T-helper 1 cell (primary cell): ENCODE measurements at regions not wholly inside any gene's neighbourhood (a gene's known extent, or its start where the extent isn't known, plus 50 kb on each side); places are given as distances from the start of the nearest gene placed in this dataset.

ENCODE experiments used
- DNase-seq, 5 donors: peaks; one replicate each; pipeline ENCODE4 v3.0.0-alpha.2; 2012 to 2020

DNA sequence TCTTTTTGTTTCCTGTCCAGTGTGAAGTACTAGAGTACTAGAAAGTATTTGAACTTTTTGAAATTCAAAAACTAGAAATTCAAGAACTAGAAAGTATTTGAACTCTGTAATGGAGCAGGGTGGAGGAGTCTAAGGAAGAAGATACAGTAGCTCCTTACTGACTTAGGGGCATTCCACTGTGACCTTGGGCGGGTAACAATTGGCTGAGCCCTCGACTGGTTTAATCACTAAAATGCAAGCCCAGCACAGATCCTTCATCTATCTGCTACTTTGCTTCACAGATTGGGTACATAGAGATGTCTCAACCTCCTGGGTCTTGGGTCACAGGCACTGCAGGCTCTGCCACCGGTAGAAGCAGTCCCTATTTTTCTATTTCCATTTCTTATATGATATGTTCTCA lies 462.1 kb upstream of the AGTR1 start:
- no peak for DNase-seq

DNA sequence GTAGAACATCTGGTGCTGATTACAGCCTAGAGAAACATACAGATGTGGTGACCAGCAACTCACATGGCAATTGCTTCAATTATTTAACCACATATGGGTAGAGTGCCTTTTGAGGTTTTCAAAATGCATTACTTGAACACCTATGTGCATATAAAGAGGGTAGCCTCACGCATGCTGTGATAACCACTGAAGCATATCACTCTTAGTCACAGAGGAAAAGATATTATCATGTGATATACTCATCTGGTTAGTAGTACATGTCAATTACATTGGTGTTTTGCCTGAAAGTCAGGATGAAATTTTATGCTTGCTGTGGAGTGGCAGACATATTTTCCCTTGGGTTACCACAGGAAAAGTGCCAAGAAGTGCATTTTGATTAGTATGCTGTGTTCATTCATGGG lies 459.3 kb upstream of the AGTR1 start:
- DNase-seq: no peak

DNA sequence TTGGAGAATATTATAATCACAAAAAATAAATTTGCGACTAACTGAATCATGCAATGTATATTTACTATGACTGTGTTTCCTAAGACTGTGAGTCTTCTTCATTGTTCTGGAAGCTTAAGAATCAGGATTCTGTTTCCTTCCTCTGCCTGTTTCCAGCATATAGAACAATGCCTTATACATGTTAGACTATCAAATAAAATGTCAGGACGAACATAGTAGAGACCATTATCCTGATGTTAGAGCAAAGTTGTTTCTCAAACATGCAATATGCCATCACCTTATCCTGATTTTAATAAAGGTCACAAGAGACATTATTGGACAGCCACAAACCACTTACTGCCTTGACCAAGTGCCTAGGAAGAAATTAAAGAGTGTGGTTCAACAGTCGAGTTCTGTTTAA lies 457.4 kb upstream of the AGTR1 start:
- DNase-seq: no peak

DNA sequence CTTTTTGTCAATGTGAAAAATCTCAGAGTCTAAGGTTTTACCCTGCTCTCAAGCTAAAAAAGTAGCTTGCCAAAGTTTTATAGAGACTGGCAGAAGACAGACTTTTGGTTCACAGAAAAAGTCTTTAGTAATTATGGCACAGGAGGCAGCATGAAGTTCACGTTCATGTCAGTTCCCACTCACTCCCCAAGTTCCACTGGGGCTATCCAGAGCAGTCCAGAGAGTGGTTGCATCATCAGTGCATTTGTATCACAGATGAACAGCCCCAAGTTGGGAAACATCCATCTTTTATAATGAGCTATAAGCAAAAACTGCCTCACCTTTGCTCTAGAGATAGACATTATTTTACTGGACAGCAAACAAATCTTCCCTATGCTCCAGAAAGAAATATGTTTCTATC lies 454.1 kb upstream of the AGTR1 start:
- DNase-seq: no peak

DNA sequence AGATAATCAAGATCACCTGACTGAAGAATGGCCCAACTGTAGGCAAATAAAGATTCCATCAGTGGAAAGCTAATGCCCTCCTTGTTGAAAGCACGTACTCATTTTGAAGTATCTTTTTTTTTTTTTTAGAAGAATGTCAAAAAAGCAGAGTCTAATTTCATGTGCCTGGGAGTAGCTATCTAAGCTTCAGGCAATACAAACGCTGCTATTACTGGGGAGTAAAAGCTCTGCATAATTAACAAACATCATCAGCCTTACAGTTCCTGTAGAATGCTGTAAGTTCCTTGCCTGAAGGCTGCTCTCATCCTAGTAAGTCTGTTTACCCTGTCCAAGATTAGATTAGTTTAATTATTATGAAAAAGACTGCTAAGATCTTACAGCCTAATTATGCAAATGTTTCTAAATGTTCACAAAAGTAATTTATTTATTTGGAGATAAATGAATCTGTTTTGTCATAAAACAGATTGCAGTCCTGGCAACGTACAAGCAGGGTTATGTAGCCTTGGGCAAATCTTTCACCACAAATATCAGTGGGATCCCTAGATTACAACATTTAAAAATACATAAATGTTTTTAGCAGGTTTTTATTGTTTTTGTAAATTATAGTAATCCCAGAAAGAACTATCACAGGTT lies 451.3 kb upstream of the AGTR1 start:
- no peak for DNase-seq

DNA sequence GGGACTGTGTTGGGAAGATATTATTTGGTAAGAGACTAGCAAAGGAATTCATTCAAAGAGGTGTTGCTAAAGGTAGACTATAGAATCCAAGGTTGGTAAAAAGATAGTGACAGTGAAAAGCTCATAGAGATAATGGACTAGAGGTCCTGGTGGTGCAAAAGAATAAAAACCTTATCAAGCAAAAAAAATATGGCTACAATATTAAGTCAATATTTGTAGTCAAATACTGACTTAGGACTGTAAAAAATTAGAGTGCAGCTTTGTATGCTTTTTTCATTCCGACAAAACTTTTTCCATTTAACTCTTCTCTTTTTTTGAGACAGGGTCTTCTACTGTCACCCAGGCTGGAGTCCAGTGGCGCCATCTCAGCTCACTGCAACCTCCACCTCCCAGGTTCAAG lies 444.0 kb upstream of the AGTR1 start:
- DNase-seq: no peak

DNA sequence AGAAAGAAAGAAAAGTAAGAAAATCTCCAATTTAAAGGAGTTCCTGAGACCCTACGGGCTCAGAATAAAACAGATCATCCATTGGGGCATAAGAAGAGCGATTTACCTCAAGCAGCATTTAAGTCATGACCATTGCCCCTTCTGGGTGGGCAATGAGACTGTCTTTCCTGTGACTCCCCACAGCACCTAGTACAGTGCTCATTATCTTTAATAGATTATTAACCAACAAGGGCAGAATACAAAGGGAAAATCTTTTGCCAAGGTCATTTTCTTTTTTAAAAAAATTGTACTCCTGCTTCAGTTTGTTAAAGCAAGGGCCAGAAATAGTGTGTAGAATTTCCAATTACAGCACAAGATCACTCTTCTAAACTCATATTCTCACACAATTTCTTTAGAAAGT lies 443.3 kb upstream of the AGTR1 start:
- DNase-seq: no peak

DNA sequence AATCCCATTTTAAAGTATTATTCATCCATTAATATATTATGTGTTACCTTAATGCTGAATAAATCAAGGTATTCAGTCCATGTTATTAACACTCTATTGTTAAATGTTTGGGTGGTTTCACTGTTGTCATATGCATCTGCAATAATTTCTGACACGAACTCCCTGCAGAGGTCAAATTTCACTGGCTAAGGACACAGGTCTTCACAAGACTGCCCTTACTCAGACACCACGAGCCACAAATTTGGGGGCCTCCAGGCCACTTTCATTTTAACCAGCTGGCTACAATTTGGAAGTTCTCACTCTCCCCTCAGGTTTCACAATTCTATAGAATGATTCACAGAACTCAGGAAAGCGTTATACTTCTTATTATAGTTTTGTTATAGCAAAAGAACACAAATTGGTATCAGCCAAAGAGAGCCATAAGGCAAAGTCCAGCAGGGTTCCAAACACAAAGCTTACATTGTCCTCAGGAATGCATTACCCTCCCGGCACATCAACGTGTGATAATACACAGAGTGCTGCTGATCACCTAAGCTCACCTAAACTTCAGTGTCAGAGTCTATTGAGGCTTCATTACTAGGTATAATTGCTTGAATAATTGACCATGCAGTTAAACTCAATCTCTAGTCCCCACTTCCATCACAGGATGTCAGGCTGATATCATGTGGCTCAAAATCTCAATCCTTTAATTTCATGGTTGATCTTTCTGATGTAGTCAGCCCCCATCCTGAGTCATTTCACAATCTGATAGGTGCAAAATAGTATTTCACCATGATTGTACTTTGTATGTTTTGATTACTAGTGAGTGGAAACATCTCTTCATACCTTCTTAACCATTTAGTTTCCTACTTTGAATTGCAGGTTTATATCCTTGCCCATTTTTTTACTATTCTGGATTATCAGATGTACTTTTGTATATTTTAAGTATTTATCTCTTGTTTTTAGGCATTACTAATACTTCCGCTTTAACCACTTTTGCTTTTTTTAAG lies 441.4 kb upstream of the AGTR1 start:
- no peak for DNase-seq

DNA sequence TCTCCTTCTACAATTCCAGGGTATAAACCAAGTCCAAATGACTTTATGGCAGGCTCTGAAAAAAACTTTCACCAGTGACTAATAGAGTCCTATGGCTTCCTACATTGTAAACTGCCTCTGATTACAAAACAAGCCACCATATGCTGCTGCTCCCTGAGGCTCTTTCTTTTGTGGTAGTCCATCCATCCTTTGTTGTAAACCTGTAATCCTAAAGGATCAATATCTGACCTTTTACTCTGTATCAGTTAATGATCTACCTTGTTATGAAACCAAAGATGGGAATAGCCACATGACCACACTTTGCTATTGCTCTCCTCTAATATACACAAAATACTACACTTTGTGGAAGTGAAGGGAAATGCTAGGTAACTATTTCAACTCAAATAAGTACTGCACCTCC lies 434.7 kb upstream of the AGTR1 start:
- no peak for DNase-seq

DNA sequence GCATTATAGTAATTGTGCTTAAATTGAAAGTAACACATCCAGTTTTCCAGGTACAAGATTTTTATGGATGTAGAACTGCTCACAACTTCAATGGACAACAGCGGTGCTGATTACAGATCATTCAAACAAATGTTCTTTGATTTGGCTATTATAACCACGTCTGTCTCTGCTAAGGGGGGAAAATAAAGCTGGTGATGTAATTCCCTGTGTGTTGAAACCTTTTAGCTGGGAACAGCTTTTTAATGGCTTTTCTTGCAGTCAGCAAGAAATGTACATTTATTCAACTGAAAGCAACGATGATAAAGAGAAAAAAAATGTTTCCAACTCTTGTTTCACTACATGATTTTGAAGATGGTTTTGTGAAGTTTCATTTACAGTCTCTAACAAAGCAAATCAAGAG lies 431.9 kb upstream of the AGTR1 start:
- no peak for DNase-seq

DNA sequence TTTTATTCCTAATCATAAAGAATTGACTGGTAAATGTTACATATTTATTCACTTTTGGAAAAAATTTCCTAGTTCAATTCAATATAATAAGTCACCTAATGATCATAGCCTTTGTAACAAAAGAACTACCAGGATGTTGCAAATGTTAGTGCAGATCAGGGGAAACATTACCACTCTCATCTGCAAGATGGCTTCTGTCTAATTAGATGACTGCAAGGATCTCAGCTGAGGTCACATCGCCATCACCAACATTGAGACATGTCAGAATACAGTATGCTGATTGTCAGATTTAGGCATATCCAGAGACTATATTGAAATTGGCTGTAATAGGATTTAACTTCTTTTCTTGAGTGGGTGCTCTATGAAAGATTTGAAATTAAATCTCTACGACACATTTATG lies 431.4 kb upstream of the AGTR1 start:
- DNase-seq: no peak

DNA sequence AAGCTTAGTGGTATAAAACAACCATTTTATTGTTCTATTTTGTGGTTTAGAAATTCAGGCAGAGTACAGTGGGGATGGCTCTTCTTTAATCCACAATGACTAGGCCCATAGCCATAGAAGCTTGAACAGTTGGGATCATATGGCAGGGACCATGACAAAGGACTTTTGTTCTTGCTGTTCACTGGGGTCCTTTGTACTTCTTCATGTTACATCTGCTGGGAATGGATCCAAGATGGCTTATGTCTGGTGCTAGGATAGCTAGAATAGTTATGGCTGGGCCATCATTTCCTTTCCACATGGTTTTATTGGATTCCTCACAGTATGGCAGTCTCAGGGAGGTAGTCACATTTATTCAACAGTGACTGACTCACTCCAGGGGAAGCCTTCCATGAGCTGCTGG lies 427.9 kb upstream of the AGTR1 start:
- DNase-seq: no peak

DNA sequence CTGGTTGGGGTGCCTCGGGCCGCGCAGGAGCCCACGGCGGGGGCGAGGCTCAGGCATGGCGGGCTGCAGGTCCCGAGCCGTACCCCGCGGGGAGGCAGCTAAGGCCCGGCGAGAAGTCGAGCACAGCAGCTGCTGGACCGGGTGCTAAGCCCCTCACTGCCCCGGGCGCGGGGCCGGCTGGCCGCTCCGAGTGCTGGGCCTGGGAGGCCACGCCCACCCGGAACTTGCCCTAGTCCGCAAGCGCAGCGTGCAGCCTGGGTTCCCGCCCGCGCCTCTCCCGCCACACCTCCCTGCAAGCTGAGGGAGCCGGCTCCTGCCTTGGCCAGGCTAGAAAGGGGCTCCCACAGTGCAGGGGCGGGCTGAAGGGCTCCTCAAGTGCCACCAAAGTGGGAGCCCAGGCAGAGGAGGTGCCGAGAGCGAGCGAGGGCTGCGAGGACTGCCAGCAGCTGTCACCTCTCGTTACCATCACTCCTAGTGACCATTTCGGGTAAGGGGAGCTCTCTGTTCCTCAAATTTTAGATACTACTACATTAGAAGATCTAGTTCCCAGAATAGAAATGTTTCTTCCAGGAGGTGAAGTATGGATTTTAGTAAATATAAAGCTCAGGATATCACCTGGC lies 417.0 kb upstream of the AGTR1 start:
- no peak for DNase-seq

DNA sequence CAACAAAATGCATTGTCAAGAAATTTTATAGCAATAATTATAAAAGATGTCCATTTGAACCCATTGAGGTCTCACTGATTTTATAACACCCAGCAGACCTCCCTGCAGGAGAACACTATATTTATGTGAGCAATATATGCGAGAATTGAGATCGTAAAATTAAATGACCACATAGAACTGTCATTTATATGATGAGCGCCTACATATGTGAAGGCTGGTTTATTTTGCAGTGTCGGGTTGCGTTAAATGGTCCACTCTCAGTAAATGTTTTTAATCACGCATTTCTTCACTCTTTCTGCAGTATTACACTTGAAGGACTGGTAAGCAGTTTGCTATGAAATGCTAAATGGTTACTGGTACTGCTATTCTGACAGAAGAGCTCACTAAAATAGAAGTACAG lies 408.5 kb upstream of the AGTR1 start:
- no peak for DNase-seq

DNA sequence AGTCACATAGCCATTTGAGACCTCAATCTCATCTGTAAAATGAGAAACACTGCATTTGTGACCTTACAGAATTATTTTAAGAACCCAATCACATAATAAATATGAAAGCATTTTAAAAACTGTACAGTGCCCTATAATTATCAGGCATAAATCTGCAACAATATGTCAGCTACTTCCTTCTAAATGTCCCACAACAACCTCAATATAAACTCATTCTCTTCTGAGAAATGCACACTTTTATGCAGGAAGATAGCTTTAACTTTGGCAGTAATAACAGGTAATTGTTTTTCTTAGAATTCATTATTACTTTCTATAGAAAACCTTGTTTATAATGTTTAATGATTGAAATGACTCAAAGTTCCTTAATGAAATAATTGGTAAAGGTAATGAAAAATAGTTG lies 400.7 kb upstream of the AGTR1 start:
- DNase-seq: no peak

DNA sequence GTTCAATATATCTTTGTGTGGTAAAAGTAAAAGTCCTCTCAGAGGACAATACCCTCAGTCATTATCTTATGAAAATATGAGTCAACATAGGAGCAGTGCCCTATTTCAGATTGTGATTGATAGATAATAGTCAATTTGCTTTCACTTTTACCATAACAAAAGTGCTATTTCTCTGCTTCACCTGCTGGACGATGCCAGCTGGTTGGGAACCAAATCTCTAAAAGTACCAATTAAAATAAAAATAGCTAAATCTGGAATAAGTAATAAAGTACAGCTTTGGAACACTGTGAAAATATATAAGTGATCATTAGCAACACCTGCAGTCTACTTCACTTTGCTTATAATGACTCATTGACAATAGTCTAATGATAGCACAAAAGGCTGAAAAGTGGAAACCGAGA lies 390.3 kb upstream of the AGTR1 start:
- DNase-seq: no peak

DNA sequence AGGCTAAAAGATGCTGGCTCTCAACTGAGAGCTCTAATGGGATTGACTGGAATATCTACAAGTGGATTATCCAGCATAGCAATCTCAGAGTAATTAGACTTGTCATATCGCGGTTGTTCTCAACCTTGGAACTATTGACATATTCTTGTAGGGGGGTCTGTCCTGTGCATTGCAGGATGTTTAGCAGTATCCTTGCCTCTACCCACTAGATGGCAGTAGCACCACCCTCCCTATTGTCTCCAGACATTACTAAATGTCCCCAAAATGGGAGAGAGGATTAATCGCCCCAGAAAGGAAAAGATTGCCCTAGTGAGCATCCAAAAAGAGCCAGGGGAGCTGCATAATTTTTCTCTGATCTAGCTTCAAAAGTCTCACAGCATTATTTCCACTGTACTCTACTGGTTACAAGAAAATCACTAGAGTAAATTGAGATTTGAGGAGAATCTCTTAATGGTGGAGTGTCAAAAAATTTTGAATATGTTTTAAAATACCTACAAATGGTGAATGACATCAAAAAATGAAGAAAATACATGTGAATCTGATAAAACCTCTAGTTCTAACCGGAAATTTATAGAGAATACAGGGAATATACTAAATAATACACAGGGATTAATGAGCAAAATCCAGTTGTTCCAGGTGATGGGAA lies 388.2 kb upstream of the AGTR1 start:
- DNase-seq: no peak

DNA sequence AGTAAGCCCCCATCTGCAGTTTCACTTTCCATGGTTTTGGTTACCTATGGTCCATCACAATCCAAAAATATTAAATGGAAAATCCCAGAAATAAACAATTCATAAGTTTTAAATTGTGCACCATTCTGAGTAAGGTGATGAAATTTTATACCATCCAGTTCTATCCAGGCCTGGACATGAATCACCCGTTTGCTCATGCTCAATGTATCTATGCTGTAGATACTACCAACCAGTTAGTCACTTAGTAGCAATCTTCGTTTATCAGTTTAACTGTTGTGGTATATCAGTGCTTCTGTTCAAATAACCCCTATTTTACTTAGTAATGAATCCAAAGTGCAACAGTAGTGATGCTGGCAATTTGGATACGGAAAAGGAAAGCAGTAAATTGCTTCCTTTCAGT lies 381.9 kb upstream of the AGTR1 start:
- DNase-seq: no peak

DNA sequence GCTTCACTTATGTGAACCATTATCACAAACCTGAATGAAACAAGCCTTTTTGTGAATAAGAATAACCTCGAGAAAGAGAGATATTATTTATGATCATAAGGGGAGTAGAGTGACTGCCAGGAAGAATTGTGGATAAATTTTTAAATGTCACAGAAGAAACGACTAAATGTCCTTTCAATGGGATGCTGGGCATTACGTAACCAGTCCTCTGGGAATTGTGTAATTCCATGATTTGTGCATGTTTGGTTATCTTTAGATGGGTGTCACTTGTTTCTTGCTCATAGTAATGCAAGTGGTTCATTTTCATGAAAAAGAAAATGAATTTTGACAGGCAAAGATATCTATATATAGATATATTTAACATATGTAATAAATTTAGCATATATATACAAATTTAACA lies 379.5 kb upstream of the AGTR1 start:
- no peak for DNase-seq

DNA sequence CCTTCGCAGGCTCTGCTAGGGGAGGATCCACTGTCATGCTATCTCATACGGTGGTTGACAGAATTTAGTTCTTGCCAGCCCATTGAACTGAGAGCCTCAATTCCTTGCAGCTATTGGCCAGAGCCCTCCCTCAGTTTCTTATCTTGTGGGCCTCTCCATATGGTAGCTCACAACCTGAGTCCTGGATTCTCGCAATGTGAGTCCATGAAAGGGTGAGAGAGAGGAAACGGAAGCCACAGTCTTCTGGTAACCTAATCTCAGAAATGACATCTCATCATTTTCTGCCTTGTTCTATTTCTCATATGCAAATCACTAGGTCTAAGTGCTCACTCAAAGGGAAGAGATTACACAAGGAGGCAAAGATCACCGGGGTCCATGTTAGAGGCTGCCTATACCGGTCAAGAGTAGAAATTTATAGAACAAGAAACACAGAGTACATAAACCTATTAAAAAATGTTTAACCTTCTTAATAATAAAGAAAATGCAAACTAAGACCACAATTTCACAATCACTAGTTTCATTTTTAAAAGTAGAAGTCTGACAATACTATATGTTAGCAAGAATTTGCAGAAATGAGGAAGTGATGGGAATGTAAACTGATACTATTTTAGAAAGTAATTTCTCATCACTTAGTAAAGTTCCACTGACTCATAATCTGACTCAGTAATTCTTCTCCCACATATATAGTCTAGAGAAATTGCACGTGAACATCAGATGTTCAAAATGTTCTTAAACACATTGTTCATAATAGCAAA lies 378.4 kb upstream of the AGTR1 start:
- peak in 1 of 5 donors; percentile 23 for DNase-seq

DNA sequence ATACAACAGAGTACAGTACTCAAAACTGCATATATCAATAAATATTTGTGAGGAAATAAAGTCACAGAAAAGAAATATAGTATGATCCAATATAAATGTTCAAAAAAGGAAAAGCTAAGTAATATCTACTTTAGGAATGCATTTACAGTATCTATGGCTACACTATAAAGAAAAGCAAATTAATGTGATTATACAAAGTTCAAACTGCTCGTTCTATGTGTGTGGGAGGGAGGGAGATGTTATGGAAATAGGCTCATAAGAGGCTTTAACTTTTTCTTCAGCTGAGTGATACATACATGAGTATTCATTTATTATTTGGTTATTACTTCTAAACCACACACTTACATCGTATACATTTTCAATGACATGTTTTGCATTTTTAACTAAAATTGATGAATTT lies 377.7 kb upstream of the AGTR1 start:
- no peak for DNase-seq

DNA sequence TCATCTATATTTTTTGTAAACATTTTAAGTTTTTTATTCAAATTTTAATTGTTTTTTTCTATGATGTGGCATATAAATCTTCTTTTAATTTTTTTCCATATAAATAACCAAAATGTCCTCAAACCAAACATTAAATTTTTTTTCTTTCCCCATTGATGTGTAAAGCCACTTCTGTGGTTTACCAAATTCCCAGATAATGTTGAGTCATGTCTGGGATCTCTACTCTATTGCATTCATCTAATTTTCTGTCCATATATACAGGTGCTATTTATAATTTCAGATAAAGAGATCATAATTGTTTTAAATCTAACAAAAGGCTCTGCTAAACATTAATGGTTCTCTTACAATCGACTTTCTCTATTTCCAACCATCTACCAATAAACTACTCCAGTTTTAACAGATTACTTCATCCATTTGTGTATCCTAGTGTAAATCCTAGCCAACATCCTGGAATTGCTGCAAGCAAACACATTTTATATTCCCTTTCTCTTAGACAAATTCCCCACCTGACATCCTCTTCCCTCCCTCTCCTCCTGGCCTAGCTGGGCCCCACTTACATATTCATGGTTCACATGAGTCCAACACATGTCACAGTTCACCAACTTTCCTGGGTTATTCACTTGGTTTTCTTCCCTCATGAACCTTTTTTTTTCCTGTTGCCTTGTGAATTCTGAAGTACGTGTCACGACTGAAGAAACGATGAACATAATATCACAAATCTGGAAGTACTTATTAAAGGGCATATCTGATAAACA lies 368.0 kb upstream of the AGTR1 start:
- DNase-seq: no peak
